HUES6 (cell line): ENCODE measurements at regions not wholly inside any gene's neighbourhood (a gene's known extent, or its start where the extent isn't known, plus 50 kb on each side); places are given as distances from the start of the nearest gene placed in this dataset.
"Not testable (repeated sequence)": the region's sequence is repeated elsewhere in the genome, so short reads cannot be mapped to it uniquely, and the experiment has no call there.

Source experiments
- H3K27ac ChIP-seq: 2 replicates; pipeline ENCODE4 v1.7.0; 2013; ENCODE audit warnings: low read depth, mild to moderate bottlenecking, low read length, inconsistent platforms
- H3K27me3 ChIP-seq: 2 replicates; pipeline ENCODE4 v1.6.1; 2013; ENCODE audit warnings: low read length; ENCODE audit not compliant: control insufficient read depth, insufficient read depth
- H3K36me3 ChIP-seq: 2 replicates; pipeline ENCODE4 v1.6.1; 2013; ENCODE audit warnings: low read length; ENCODE audit not compliant: control insufficient read depth, insufficient read depth
- H3K4me1 ChIP-seq: 2 replicates; pipeline ENCODE4 v1.6.1; 2013; ENCODE audit warnings: low read length; ENCODE audit not compliant: control insufficient read depth, insufficient read depth
- H3K4me3 ChIP-seq: 2 replicates; pipeline ENCODE4 v1.5.1; 2013; ENCODE audit warnings: low read depth, low read length
- H3K9ac ChIP-seq: one replicate; pipeline ENCODE4 v1.6.1; 2013; ENCODE audit warnings: mild to moderate bottlenecking, low read length
- H3K9me3 ChIP-seq: 2 replicates; pipeline ENCODE4 v1.6.1; 2013; ENCODE audit warnings: low read depth, low read length; ENCODE audit not compliant: control insufficient read depth, insufficient read depth

DNA sequence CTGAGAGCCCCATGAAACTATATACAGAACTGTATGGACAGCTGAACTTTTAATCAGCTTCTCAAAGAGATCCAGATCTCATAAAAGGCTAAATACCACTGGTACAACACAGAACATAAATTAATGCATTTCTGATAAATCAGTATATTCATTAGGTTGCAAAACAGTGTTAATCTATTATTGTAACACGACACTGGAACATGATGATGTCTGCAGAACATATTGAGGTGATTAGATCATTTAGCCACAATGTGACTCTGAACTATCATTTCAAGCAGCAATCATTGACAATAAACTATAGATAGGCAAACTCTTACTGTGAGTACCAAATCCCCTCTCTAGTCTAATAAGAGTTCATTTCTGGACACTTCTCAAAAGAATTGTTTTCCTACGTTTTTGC, 50.3 kb downstream of the GASK1B start:
- peaks cover 7% of the 10 kb centered on the region; the same call in 1 of the 2 replicates for H3K4me1 ChIP-seq
- no peaks in the 10 kb centered on the region for H3K36me3 ChIP-seq
- no peak overlapping the region for H3K27ac ChIP-seq
- H3K27me3 ChIP-seq, result no peaks in the 10 kb centered on the region
- H3K4me3 ChIP-seq, result no peak overlapping the region
- no peak overlapping the region for H3K9ac ChIP-seq
- H3K9me3 ChIP-seq, result no peaks in the 10 kb centered on the region

DNA sequence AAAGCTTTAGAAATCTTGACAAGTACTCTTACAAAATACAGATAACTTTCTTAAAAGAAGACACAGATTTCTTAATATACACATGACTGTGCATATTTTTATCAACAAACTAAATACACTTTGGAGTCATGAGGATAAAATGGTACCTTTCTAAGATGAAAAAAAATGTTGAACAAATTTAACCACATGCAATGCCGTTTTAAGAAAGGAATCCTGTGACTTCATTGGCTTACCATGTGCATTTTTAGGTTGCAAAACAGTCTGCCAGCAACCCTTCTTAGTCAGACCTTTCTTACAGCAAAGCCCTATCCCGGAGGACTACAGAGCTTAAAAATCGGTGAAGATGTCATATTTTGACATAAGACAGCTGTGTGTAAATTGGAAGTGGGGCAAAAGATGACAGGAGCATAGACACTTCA, 51.7 kb downstream of the GASK1B start:
- no peaks in the 10 kb centered on the region for H3K36me3 ChIP-seq
- no peak overlapping the region for H3K27ac ChIP-seq
- no peak overlapping the region for H3K4me3 ChIP-seq
- H3K9ac ChIP-seq, result no peak overlapping the region
- no peaks in the 10 kb centered on the region for H3K27me3 ChIP-seq
- peaks cover 7% of the 10 kb centered on the region; the same call in 1 of the 2 replicates for H3K4me1 ChIP-seq
- no peaks in the 10 kb centered on the region for H3K9me3 ChIP-seq

DNA sequence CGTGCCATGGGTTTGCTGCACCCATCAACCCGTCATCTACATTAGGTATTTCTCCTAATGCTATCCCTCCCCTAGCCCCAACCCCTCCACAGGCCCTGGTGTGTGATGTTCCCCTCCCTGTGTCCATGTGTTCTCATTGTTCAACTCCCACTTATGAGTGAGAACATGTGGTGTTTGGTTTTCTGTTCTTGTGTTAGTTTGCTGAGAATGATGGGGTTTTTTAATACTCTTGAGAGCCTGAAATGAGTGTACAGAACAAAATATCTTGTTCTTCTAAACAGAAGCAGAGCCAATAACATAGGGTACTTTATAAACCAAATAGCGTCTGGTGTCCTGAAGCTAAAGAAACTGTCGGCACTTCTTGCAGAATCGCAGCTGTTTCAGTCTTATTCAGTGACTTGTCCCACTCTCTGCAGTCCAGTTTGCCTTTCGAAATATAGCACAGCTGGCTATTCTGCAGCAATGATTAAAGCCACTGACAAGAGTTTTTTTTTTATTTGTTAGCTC, 52.1 kb downstream of the GASK1B start:
- H3K9me3 ChIP-seq, H3K9ac ChIP-seq, H3K4me3 ChIP-seq, H3K27ac ChIP-seq, H3K36me3 ChIP-seq, H3K27me3 ChIP-seq, H3K4me1 ChIP-seq: not testable (repeated sequence)

DNA sequence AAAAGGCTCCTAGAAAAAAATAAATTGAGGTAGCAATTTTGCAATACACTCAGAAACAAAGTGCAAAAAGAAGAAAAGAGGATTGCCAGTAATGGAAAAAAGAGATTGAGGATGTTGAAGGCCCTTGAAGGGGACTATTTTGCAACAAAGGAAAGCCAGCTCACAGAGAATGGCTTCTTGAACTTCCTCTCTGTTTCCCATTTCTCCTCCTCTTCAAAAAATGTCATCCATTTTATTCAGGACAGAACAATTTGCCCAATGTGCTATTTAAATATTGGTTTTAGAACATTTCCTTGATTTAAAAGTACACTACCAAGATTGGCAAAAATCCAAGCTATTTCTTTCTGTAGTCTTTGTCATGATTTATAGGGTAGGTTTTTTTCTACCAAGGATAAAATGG, 60.2 kb downstream of the GASK1B start:
- no peak overlapping the region for H3K27ac ChIP-seq
- H3K36me3 ChIP-seq, result no peaks in the 10 kb centered on the region
- no peaks in the 10 kb centered on the region for H3K9me3 ChIP-seq
- no peak overlapping the region for H3K4me3 ChIP-seq
- no peak overlapping the region for H3K9ac ChIP-seq
- no peaks in the 10 kb centered on the region; the same call in 1 of the 2 replicates for H3K4me1 ChIP-seq
- no peaks in the 10 kb centered on the region for H3K27me3 ChIP-seq

DNA sequence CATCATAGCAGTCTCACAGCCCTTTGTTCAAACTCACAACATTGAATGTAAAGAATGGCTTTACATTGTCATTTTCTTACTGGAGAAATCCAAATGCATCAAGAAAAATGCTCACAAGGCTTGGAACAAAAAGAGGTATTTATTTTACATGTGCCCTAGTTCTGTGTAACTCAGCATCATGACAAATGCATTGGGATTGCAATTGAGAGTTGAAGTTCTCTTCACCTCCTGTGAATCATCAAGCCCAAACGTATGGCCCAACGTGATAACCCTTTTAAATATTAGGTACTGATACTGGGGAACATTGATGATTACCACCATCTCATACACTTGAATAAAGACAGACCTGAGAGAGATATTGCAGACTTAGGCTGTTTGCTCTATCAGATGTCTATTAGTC, 61.6 kb downstream of the GASK1B start:
- Histone ChIP-seq H3K9ac (no peak overlapping the region), H3K4me1 (no peaks in the 10 kb centered on the region; the same call in 1 of the 2 replicates), H3K9me3 (no peaks in the 10 kb centered on the region), H3K27me3 (no peaks in the 10 kb centered on the region), H3K36me3 (no peaks in the 10 kb centered on the region), H3K27ac (no peak overlapping the region), H3K4me3 (no peak overlapping the region)

DNA sequence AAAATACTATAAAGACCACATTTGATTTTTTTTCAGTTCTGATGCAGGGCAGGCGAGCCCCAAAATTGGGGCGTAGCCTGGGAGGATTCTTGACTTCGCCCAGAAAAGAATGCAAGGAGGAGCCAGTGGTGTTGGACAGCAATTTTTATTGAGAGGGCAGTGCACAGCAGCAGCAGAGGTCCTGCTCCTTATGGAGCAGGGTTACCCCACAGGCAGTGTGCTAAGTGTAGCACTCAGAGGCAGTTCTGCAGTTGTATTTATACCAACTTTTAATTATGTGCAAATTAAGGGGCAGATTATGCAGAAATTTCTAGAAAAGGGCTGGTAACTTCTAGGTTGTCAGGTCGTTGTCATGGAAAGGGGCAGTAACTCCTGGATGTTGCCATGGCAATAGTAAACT, 69.9 kb downstream of the GASK1B start:
- Histone ChIP-seq H3K4me1 (no peaks in the 10 kb centered on the region), H3K4me3 (no peak overlapping the region), H3K36me3 (no peaks in the 10 kb centered on the region), H3K27me3 (no peaks in the 10 kb centered on the region), H3K9ac (no peak overlapping the region), H3K9me3 (no peaks in the 10 kb centered on the region), H3K27ac (no peak overlapping the region)

DNA sequence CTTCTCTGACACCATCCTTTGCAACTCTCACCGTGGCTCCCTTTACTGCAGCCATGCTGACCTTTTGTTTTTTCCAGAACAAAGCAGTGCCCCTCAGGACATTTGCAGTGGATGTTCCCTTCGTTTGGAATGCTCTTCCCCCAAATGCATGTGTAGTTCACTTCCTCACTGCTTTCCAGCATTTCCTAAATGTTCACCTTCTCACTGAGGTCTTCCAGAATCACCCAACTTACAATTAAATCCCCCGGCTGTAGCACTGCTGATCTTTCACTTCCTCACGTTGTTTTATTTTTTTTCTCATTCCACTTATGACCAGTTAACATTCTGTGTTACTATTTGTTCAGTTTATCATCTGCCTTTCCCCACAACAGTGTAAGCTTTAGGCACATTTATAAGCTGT, 73.1 kb downstream of the GASK1B start:
- no peaks in the 10 kb centered on the region for H3K9me3 ChIP-seq
- no peak overlapping the region for H3K9ac ChIP-seq
- H3K4me1 ChIP-seq, result peaks cover 6% of the 10 kb centered on the region; the same call in 1 of the 2 replicates
- H3K27me3 ChIP-seq, result no peaks in the 10 kb centered on the region
- no peak overlapping the region for H3K27ac ChIP-seq
- no peak overlapping the region for H3K4me3 ChIP-seq
- H3K36me3 ChIP-seq, result no peaks in the 10 kb centered on the region

DNA sequence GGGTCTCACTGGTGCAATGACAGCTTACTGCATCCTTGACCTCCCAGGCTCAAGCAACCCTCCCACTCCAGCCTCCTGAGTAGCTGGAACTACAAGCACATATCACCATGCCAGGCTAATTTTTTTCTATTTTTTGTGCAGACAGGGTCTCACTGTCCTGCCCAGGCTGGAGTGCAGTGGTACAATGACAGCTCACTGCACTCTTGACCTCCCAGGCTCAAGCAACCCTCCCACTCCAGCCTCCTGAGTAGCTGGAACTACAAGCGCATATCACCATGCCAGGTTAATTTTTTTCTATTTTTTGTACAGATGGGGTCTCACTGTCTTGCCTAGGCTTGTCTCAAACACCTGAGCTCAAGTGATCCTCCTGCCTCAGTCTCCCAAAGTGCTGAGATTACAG, 74.0 kb downstream of the GASK1B start:
- no peak overlapping the region for H3K27ac ChIP-seq
- H3K9ac ChIP-seq, result no peak overlapping the region
- no peaks in the 10 kb centered on the region for H3K9me3 ChIP-seq
- H3K36me3 ChIP-seq, result no peaks in the 10 kb centered on the region
- H3K4me1 ChIP-seq, result peaks cover 11% of the 10 kb centered on the region; the same call in 1 of the 2 replicates
- H3K4me3 ChIP-seq, result no peak overlapping the region
- no peaks in the 10 kb centered on the region for H3K27me3 ChIP-seq

DNA sequence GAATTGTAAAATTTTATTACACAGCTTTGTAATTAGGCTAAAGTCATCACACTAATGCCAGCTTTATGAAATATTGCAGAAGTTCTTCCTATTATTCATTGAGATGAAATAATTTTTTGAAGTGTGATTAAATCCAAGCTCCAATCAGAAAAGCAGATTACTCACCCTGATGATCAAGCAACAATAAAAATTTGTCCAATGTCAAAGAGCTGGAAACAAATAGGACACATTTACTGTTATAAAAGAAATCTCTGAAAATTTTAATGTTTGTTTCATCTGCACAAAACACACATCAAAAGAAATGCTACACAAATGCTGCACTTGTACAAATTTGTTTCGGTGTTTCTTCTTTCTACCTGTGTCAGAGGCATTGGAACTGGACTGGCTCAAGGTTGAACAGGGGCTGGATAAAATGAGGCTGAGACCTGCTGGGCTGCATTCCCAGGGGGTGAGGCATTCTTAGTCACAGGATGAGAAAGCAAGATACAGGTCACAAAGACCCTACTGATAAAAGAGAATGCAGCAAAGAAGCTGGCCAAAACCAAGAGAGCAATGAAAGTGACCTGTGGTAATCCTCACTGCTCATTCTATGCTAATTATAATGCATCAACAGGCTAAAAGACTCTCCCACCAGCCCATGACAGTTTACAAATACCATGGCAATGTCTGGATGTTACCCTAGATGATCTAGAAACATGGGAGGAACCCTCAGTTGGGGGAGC, 78.3 kb downstream of the GASK1B start:
- H3K4me1 ChIP-seq, result peaks cover 11% of the 10 kb centered on the region; the same call in 1 of the 2 replicates
- no peaks in the 10 kb centered on the region for H3K9me3 ChIP-seq
- H3K9ac ChIP-seq, result no peak overlapping the region
- no peaks in the 10 kb centered on the region for H3K27me3 ChIP-seq
- H3K36me3 ChIP-seq, result no peaks in the 10 kb centered on the region
- no peak overlapping the region for H3K4me3 ChIP-seq
- H3K27ac ChIP-seq, result no peak overlapping the region; the same call in 1 of the 2 replicates

DNA sequence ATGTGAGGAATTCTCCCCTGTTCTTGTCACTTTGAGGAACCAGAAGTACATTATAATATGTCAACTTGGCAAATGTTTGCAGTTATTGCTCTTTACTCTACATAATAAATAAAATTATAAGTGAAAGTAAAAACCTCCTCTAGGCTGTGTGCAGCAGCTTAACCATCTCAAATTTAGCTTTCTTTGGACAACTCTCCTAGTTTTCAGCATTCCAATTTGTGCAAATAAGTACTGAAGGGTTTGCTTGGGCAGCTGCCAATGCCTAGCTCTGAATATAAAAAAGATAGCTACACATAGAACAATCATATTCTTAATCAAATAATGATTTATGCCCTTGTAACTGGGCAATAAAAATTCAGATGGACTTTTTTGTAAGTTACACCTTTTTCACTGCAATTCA, 82.5 kb downstream of the GASK1B start:
- peaks cover 11% of the 10 kb centered on the region; the same call in 1 of the 2 replicates for H3K4me1 ChIP-seq
- no peak overlapping the region for H3K4me3 ChIP-seq
- H3K27me3 ChIP-seq, result no peaks in the 10 kb centered on the region

DNA sequence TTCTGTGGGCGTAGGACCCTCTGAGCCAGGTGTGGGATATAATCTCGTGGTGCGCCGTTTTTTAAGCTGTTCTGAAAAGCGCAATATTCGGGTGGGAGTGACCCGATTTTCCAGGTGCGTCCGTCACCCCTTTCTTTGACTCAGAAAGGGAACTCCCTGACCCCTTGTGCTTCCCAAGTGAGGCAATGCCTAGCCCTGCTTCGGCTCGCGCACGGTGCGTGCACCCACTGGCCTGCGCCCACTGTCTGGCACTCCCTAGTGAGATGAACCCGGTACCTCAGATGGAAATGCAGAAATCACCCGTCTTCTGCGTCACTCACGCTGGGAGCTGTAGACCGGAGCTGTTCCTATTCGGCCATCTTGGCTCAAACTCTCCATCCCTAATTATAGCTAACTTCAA, 82.9 kb downstream of the GASK1B start:
- H3K27me3 ChIP-seq, H3K9ac ChIP-seq, H3K9me3 ChIP-seq, H3K4me1 ChIP-seq, H3K27ac ChIP-seq, H3K36me3 ChIP-seq, H3K4me3 ChIP-seq: not testable (repeated sequence)

More for the DNA sequence above, 82.5 kb downstream of the GASK1B start:
- Histone ChIP-seq H3K9ac (no peak overlapping the region), H3K27ac (no peak overlapping the region), H3K36me3 (no peaks in the 10 kb centered on the region), H3K9me3 (no peaks in the 10 kb centered on the region)
